ENCODE measurements at regions not wholly inside any gene's neighbourhood (a gene's known extent, or its start where the extent isn't known, plus 50 kb on each side); places are given as distances from the start of the nearest gene placed in this dataset.

DNA sequence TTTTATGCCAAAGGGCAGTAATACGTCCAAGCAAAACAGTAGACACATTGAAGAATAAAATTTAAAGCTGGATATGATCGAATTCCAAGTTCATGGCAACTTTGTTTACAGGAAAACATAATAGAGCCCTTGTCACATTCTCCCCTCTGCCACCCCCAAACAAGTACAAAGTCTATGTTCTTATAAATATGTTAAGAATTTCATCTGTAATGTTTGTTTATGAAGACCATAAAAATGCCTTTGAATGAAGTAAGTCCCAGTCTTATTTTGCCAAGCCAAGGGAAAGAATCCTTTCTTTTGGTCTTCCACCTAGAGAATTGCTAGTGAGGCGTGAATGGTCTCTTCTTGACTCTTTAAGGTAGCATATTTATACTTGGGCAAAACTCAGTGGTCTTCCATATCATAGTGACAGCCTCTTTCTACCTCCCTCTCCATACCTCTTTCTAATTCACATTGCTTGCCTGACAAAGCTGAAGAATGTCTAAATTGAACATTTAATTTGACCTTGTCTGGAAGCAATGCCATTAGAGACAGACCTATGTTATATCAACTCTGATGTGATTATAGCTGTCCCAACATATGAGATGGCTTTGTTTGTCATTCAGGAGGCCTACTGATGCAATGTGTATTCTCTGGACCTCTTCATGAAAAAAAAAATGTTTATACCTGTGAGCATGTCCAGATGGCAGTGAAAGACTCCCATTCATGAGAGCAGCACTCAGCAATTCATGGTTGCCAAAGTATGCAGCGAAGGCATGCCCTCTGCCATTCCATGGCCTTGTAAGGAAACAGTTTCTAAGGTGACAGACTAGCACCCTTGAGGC is 70.6 kb upstream of the CCN2 start:
- TF ChIP-seq YY1 (IDR thresholded peaks at IDR 0.05; ENCODE audit: insufficient read depth, insufficient read length) (no peak), SUZ12 (IDR thresholded peaks at IDR 0.05; ENCODE audit: extremely low read depth, insufficient read depth, insufficient read length) (no peak)
